OCI-LY3 (cell line): ENCODE measurements at regions not wholly inside any gene's neighbourhood (a gene's known extent, or its start where the extent isn't known, plus 50 kb on each side); places are given as distances from the start of the nearest gene placed in this dataset.

ENCODE experiments used
- EZH2phosphoT487 ChIP-seq: fragments of 200-600 bp; shearing (Covaris generic); IDR thresholded peaks from 2 replicates; pipeline ENCODE4 v1.6.1; 2018; ENCODE audit warnings: antibody characterized with exemption, mixed run types, low read depth
- TF ChIP-seq, protein P1 (sequence below): fragments of 200-600, 300-600 bp; sonication (generic); IDR thresholded peaks from 2 replicates; pipeline ENCODE4 v1.5.1; 2014; ENCODE audit warnings: antibody characterized with exemption, low read length, low read depth

DNA sequence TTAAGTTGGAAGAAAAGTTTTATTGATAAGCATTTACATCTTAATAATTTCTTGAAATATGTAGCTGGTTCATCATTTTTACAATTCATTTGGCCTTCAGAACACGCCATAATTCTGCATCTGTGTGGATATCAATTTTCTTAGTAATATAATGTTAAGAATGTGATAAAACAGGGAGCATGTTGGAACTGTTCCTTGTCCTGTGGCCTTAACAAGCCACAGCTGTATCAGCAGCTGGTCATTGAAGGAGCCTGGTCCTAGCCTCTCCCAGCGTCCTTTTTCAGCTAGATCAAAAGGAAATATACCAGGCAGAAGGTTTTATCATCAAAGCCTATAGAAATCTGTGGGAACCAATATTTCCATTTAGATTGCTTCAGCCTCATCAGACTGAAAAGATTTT is 421.8 kb downstream of the SPRY2 start:
- TF ChIP-seq, protein P1, sequence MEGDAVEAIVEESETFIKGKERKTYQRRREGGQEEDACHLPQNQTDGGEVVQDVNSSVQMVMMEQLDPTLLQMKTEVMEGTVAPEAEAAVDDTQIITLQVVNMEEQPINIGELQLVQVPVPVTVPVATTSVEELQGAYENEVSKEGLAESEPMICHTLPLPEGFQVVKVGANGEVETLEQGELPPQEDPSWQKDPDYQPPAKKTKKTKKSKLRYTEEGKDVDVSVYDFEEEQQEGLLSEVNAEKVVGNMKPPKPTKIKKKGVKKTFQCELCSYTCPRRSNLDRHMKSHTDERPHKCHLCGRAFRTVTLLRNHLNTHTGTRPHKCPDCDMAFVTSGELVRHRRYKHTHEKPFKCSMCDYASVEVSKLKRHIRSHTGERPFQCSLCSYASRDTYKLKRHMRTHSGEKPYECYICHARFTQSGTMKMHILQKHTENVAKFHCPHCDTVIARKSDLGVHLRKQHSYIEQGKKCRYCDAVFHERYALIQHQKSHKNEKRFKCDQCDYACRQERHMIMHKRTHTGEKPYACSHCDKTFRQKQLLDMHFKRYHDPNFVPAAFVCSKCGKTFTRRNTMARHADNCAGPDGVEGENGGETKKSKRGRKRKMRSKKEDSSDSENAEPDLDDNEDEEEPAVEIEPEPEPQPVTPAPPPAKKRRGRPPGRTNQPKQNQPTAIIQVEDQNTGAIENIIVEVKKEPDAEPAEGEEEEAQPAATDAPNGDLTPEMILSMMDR: no peak
- no peak for TF ChIP-seq EZH2phosphoT487
